Activated CD4-positive, alpha-beta memory T cell treated with anti-CD3 and anti-CD28 coated beads for 36 hours (primary cell): ENCODE measurements at regions not wholly inside any gene's neighbourhood (a gene's known extent, or its start where the extent isn't known, plus 50 kb on each side); places are given as distances from the start of the nearest gene placed in this dataset.
"Not testable (repeated sequence)": the region's sequence is repeated elsewhere in the genome, so short reads cannot be mapped to it uniquely, and the experiment has no call there.

Experiments used
- CTCF ChIA-PET: fragments of 350-600 bp; sonication (Branson Sonifier 250); formaldehyde crosslinking; loops from one replicate; lab custom pipeline; 2021; ENCODE audit warnings: antibody characterized with exemption, inconsistent platforms; lab: Charles Lee
- POLR2A ChIA-PET: fragments of 350-600 bp; sonication (Branson Sonifier 250); formaldehyde crosslinking; loops from one replicate; lab custom pipeline; 2021; ENCODE audit warnings: antibody characterized with exemption; lab: Charles Lee
- DNase-seq: peaks from one replicate; pipeline ENCODE4 v3.0.0-alpha.2; 2020
- H3K27ac Mint-ChIP-seq: one replicate; pipeline ENCODE4 v1.8.0; 2021; ENCODE audit warnings: mixed read lengths
- H3K27me3 Mint-ChIP-seq: one replicate; pipeline ENCODE4 v1.8.0; 2021; ENCODE audit warnings: mixed read lengths
- H3K36me3 Mint-ChIP-seq: one replicate; pipeline ENCODE4 v1.8.0; 2021; ENCODE audit warnings: mixed read lengths
- H3K4me1 Mint-ChIP-seq: one replicate; pipeline ENCODE4 v1.8.0; 2021; ENCODE audit warnings: low read depth, mixed read lengths
- H3K4me3 Mint-ChIP-seq: one replicate; pipeline ENCODE4 v1.8.0; 2021; ENCODE audit warnings: mild to moderate bottlenecking, mixed read lengths
- H3K9me3 Mint-ChIP-seq: one replicate; pipeline ENCODE4 v1.8.0; 2021; ENCODE audit warnings: mixed read lengths
- intact Hi-C: fragments of 100-400 bp; cut with micrococcal nuclease; formaldehyde crosslinking; loops from one replicate; pipeline ENCODE4 v1.15.1; 2023

- H3K36me3 Mint-ChIP-seq, intact Hi-C loops, H3K4me3 Mint-ChIP-seq, DNase-seq, H3K4me1 Mint-ChIP-seq, POLR2A ChIA-PET, H3K27ac Mint-ChIP-seq, H3K9me3 Mint-ChIP-seq, CTCF ChIA-PET, H3K27me3 Mint-ChIP-seq: not testable (repeated sequence)
These were observed 359.8 kb downstream of the FOXD4L6 start for GRCh38 chr9:40768646-40769198.

- H3K36me3 Mint-ChIP-seq, intact Hi-C loops, POLR2A ChIA-PET, H3K4me1 Mint-ChIP-seq, H3K27ac Mint-ChIP-seq, DNase-seq, H3K9me3 Mint-ChIP-seq, CTCF ChIA-PET, H3K27me3 Mint-ChIP-seq, H3K4me3 Mint-ChIP-seq: not testable (repeated sequence)
These were observed 360.3 kb downstream of the FOXD4L6 start for GRCh38 chr9:40768178-40768577.

- not testable (repeated sequence) for H3K9me3 Mint-ChIP-seq
These were observed 373.5 kb downstream of the FOXD4L6 start for GRCh38 chr9:40754957-40755356.

GRCh38 chr9:40753288-40753687 lies 375.2 kb downstream of the FOXD4L6 start:
- CTCF ChIA-PET, intact Hi-C loops, POLR2A ChIA-PET, H3K4me1 Mint-ChIP-seq, H3K4me3 Mint-ChIP-seq, H3K9me3 Mint-ChIP-seq, H3K27me3 Mint-ChIP-seq, DNase-seq, H3K36me3 Mint-ChIP-seq, H3K27ac Mint-ChIP-seq: not testable (repeated sequence)

More at GRCh38 chr9:40754957-40755356, 373.5 kb downstream of the FOXD4L6 start:
- DNase-seq, POLR2A ChIA-PET, CTCF ChIA-PET, intact Hi-C loops, H3K27me3 Mint-ChIP-seq, H3K4me1 Mint-ChIP-seq, H3K4me3 Mint-ChIP-seq, H3K27ac Mint-ChIP-seq, H3K36me3 Mint-ChIP-seq: not testable (repeated sequence)

- H3K27me3 Mint-ChIP-seq, POLR2A ChIA-PET, H3K27ac Mint-ChIP-seq, H3K9me3 Mint-ChIP-seq, intact Hi-C loops, H3K36me3 Mint-ChIP-seq, CTCF ChIA-PET, H3K4me1 Mint-ChIP-seq, H3K4me3 Mint-ChIP-seq: not testable (repeated sequence)
- peak; percentile 11 for DNase-seq
These were observed 381.5 kb downstream of the FOXD4L6 start for GRCh38 chr9:40746921-40747485.
